IPS-18a (cell line): ENCODE measurements at regions not wholly inside any gene's neighbourhood (a gene's known extent, or its start where the extent isn't known, plus 50 kb on each side); places are given as distances from the start of the nearest gene placed in this dataset.

ENCODE experiments used
- H3K27ac ChIP-seq: one replicate; pipeline ENCODE4 v1.5.1; 2013; ENCODE audit warnings: low read length
- H3K27me3 ChIP-seq: one replicate; pipeline ENCODE4 v1.6.1; 2013; ENCODE audit warnings: mild to moderate bottlenecking, low read length; ENCODE audit not compliant: control insufficient read depth, insufficient read depth
- H3K36me3 ChIP-seq: one replicate; pipeline ENCODE4 v1.6.1; 2013; ENCODE audit warnings: low read depth, low read length; ENCODE audit not compliant: control insufficient read depth
- H3K4me1 ChIP-seq: one replicate; pipeline ENCODE4 v1.6.1; 2013; ENCODE audit warnings: low read depth, low read length; ENCODE audit not compliant: control insufficient read depth
- H3K4me3 ChIP-seq: one replicate; pipeline ENCODE4 v1.5.1; 2013; ENCODE audit warnings: low read length
- H3K9ac ChIP-seq: one replicate; pipeline ENCODE4 v1.6.1; 2013; ENCODE audit warnings: mild to moderate bottlenecking, low read length, moderate library complexity
- H3K9me3 ChIP-seq: one replicate; pipeline ENCODE4 v1.6.1; 2013; ENCODE audit warnings: low read depth, low read length; ENCODE audit not compliant: control insufficient read depth

DNA sequence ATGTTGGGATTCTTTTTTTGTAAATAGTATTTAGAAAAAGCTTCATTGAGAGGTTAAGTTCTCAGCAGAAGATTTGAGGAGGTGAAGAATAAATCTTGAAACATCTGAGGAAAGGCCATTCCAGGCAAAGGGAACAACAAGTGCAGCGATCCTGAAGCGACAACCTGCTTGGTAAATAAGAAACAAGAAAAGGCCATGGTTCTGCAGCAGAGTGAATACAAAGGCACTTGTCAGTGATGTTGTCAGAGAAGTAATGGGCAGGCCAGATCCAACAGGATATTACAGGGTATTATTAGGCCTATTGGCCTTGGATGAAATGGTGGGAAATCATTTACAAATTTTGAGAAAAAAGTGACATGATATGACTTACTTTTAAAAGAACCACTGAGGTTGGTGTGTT is 960.0 kb downstream of the PLA2G4A start:
- no peak overlapping the region for H3K4me3 ChIP-seq
- H3K4me1 ChIP-seq, result peaks cover 4% of the 10 kb centered on the region
- no peaks in the 10 kb centered on the region for H3K36me3 ChIP-seq
- no peaks in the 10 kb centered on the region for H3K27me3 ChIP-seq
- H3K27ac ChIP-seq, result no peak overlapping the region
- no peak overlapping the region for H3K9ac ChIP-seq
- H3K9me3 ChIP-seq, result no peaks in the 10 kb centered on the region

DNA sequence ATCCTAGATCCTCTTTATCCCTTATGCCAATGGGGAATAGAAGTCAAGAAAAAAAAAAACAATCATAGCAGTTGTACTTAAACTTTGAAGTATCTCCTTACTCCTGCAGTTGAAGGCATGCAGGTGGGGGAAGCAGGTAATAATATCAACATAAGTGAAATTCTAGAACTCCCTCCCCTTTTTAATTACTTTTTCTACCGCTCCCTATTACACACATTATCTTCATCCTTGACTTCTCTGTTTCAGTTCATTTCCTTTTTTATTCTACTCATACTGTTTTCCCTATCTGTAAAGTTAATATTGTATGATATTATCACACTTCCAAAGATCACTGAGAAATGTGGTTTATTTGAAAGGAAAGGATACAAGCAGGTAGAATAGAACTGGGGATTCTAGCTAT is 962.0 kb downstream of the PLA2G4A start:
- Histone ChIP-seq H3K4me3 (no peak overlapping the region), H3K36me3 (no peaks in the 10 kb centered on the region), H3K27me3 (no peaks in the 10 kb centered on the region), H3K4me1 (peaks cover 11% of the 10 kb centered on the region), H3K9ac (no peak overlapping the region), H3K9me3 (no peaks in the 10 kb centered on the region), H3K27ac (no peak overlapping the region)

DNA sequence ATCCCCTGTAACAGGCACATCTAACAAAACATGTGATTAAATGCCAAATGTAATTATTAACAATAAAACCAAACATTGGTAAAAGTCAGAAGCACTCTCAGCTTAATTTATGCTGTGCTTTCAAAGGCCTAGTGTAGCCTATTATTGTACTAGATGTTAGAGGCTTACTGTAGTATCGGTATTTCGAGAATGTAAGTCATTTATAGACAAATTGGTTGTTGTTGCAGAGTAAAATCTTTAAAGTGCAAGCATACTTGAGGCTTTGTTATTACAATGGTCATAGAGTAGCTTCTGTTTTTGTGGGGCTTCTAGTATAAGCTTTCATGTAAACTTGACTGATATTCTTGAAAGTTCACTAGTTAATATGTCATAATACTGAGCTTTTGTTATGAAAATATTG is 965.8 kb downstream of the PLA2G4A start:
- H3K4me3 ChIP-seq, result no peak overlapping the region
- H3K27ac ChIP-seq, result no peak overlapping the region
- no peak overlapping the region for H3K9ac ChIP-seq
- H3K4me1 ChIP-seq, result peaks cover 11% of the 10 kb centered on the region
- no peaks in the 10 kb centered on the region for H3K27me3 ChIP-seq
- H3K36me3 ChIP-seq, result no peaks in the 10 kb centered on the region
- no peaks in the 10 kb centered on the region for H3K9me3 ChIP-seq

DNA sequence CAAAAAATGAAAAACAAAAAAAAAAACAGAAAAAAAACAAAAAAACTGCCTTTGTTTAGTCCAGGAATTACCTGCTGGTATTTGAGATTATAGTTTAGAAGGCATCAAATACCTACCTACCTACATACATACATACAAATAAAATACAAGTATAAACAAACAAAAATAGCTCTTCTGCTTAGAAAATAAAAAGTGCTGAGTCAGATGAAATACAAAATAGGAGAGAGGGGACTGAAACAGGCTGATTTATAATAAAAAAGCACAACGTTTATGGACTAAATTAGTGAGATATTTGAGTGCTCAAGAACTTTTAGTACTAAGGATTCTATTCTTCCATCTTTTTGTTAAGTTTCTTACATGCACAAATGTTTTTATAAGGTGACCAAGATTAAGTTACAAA is 980.8 kb downstream of the PLA2G4A start:
- no peaks in the 10 kb centered on the region for H3K27me3 ChIP-seq
- peaks cover 3% of the 10 kb centered on the region for H3K9me3 ChIP-seq

DNA sequence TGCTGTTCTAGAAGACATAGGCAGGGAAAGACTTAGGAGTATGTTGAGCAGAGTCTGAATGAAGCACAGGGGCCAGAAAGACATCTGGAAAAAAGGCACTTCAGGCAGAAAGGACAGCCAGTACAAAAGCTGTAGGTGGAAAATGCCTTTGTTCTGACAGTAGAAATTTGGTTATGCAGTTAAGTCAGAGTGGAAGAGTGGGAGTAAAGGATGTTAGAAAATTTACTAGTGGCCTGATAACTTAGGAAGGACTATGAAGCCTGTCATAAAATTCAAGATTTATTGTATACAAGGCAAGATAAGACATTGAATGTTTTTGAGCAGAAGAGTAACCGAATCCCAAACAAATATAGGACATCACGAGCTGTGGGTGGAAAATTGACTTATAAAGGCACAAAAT is 987.9 kb downstream of the PLA2G4A start:
- Histone ChIP-seq H3K4me1 (no peaks in the 10 kb centered on the region), H3K27me3 (no peaks in the 10 kb centered on the region), H3K4me3 (no peak overlapping the region), H3K9ac (no peak overlapping the region), H3K36me3 (no peaks in the 10 kb centered on the region), H3K27ac (no peak overlapping the region), H3K9me3 (no peaks in the 10 kb centered on the region)

More for the DNA sequence above, 980.8 kb downstream of the PLA2G4A start:
- H3K4me1 ChIP-seq, result no peaks in the 10 kb centered on the region
- no peak overlapping the region for H3K9ac ChIP-seq
- H3K36me3 ChIP-seq, result no peaks in the 10 kb centered on the region
- no peak overlapping the region for H3K27ac ChIP-seq
- H3K4me3 ChIP-seq, result no peak overlapping the region

DNA sequence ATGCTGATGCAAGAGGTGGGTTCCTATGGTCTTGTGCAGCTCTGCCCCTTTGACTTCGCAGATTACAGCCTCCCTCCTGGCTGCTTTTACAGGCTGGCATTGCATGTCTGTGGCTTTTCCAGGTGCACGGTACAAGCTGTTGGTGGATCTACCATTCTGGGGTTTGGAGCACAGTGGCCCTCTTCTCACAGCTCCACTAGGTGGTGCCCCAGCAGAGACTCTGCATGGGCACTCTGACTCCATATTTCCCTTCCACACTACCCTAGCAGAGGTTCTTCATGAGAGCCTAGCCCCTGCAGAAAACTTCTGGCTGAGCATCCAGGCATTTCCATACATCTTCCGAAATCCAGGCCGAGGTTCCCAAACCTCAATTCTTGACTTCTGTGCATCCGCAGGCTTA is 989.0 kb downstream of the PLA2G4A start:
- H3K4me3 ChIP-seq, result no peak overlapping the region
- no peaks in the 10 kb centered on the region for H3K4me1 ChIP-seq
- H3K27ac ChIP-seq, result no peak overlapping the region
- no peaks in the 10 kb centered on the region for H3K9me3 ChIP-seq
- H3K27me3 ChIP-seq, result no peaks in the 10 kb centered on the region
- H3K9ac ChIP-seq, result no peak overlapping the region
- no peaks in the 10 kb centered on the region for H3K36me3 ChIP-seq

DNA sequence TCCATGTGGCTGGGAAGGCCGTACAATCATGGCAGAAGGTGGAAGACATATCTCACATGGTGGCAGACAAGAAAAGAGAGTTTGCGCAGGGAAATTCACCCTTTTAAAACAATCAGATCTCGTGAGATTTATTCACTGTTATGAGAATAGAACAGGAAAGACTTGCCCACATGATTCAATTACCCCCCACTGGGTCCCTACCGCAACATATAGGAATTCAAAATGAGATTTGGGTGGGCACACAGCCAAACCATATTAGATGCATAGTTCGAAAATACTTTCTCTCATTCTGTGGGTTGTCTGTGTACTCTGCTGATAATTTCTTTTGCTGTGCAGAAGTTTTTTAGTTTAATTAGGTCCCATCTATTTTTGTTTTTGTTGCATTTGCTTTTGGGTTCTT is 990.3 kb downstream of the PLA2G4A start:
- Histone ChIP-seq H3K9ac (no peak overlapping the region), H3K4me3 (no peak overlapping the region), H3K27ac (no peak overlapping the region), H3K9me3 (no peaks in the 10 kb centered on the region), H3K36me3 (no peaks in the 10 kb centered on the region), H3K4me1 (no peaks in the 10 kb centered on the region), H3K27me3 (no peaks in the 10 kb centered on the region)

DNA sequence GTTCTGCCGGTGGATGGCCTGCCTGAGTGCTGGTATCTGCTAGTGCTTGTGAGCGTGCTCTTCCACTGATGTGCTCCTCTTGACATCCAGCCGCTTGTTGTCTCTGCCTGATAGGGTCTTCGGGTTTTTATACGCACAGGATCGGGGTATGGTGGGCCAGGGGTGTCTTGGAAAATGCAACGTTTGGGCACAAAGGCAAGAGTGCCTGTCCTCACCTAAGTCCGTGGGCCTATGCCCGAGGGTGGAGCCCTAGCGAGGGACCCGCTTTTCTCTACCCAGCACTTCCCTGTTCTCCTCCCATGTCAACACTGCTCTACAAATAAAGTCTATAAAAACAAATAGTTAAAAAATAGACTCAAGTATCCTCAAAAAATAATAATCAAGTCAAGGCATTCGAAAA is 1007.8 kb downstream of the PLA2G4A start:
- Histone ChIP-seq H3K4me3 (no peak overlapping the region), H3K9me3 (peaks cover 3% of the 10 kb centered on the region), H3K36me3 (no peaks in the 10 kb centered on the region), H3K27ac (no peak overlapping the region), H3K4me1 (no peaks in the 10 kb centered on the region), H3K9ac (no peak overlapping the region), H3K27me3 (no peaks in the 10 kb centered on the region)

DNA sequence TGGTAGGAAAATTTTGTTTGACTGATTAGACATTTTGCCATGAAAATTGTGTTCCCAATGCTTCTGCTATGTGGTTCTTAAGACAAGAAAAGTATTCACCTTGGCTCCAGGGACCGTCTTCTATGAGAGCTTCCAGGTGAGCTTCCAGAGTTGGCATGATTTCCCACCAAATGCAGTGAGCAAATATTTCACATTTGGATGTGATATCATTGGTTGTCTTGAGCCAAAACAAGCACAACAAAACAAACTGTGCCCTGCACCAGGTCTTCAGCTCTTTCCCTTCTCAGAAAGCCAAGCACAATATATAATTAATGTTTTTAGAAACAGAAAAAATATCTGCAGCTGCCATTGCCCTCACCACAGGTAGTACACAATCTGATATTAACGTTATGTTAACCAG is 1009.0 kb downstream of the PLA2G4A start:
- no peak overlapping the region for H3K9ac ChIP-seq
- no peak overlapping the region for H3K4me3 ChIP-seq
- H3K27me3 ChIP-seq, result no peaks in the 10 kb centered on the region
- H3K36me3 ChIP-seq, result no peaks in the 10 kb centered on the region
- no peaks in the 10 kb centered on the region for H3K4me1 ChIP-seq
- peaks cover 10% of the 10 kb centered on the region for H3K9me3 ChIP-seq
- H3K27ac ChIP-seq, result no peak overlapping the region

DNA sequence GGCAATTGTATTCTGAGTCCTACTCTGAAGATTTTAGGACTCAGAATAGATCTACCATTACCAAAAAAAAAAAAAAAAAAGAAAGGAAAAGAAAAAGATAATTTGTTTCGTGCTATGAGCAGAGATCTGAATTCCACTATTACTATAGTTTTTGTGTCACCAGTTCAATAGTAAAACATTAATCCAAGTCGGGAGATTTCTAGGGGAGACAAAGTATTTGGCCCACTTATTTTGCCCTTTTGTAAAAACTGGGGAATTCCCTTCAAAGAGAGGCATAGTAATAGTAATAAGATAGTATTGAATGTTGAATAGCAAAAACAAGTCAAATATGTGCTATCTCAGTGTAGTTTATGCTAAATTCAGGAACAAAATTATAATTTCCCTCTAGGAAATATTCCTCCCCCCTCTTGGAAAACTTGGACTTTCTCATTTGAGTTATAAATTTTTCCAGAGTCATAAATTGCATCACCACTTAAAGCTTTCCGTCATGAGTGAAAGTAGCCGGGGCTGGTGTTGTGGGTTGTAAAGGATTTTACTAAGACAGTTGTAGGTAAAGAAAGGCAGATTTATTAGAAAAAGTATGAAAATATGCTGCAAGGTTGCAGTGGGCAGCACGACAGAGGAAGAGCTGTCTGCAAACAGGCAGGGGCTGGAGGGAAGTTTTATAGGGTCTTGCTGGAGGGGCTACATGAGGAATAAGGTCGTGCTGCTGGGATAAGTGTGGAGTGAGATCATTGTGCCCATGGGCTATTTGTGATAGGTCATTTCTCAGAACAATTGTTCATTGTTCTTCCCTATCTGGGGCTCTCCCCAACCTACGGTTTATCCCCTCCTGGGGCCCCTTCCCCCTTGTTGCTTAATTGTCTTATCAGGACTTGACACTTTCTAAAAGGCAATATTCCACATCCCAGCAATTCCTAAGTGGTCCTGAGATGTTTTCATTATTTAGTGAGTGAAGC is 1009.9 kb downstream of the PLA2G4A start:
- Histone ChIP-seq H3K4me1 (no peaks in the 10 kb centered on the region), H3K9ac (no peak overlapping the region), H3K27me3 (no peaks in the 10 kb centered on the region), H3K4me3 (no peak overlapping the region), H3K27ac (no peak overlapping the region), H3K9me3 (peaks cover 12% of the 10 kb centered on the region), H3K36me3 (no peaks in the 10 kb centered on the region)

DNA sequence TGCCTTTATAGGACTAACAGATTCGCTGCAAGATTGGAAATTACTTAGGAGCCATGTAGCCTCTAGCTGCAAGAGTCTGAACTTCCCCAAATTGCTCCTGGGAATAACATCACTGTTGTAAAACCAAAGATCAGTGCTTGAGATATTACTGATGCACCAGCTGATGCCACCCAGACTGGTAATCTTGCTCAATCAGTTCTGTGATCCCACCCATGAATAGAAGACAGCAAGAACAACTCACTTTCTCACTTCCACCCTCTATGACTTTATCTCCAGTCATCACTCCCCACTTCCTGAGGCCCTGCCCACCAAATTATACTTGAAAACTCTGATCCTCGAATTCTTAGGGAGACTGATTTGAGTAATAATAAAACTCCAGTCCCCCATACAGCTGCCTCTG is 1011.1 kb downstream of the PLA2G4A start:
- no peak overlapping the region for H3K9ac ChIP-seq
- no peaks in the 10 kb centered on the region for H3K4me1 ChIP-seq
- no peak overlapping the region for H3K27ac ChIP-seq
- H3K27me3 ChIP-seq, result no peaks in the 10 kb centered on the region
- H3K4me3 ChIP-seq, result no peak overlapping the region
- H3K9me3 ChIP-seq, result peaks cover 9% of the 10 kb centered on the region
- no peaks in the 10 kb centered on the region for H3K36me3 ChIP-seq

DNA sequence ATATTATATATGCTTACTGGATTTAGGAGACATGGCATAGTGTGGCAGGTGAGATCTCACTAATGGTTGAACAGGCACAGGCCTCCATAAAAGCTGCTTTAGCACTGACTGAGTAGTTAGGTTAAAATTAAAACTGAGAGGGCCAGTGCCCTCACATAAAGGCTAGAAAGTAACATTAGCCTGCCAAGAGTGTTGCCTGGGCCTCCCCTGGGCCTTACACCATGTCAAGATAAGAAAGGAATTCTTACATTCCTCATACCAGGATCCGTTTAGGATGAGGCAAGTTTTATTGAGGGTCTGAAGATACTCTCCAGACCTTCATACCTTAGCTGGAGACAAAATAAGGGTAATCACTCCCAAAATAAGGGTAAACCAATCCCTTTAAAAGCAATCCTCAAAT is 1011.8 kb downstream of the PLA2G4A start:
- no peaks in the 10 kb centered on the region for H3K36me3 ChIP-seq
- H3K4me1 ChIP-seq, result no peaks in the 10 kb centered on the region
- no peaks in the 10 kb centered on the region for H3K27me3 ChIP-seq

More for the DNA sequence above, 1011.8 kb downstream of the PLA2G4A start:
- Histone ChIP-seq H3K27ac (no peak overlapping the region), H3K9me3 (peaks cover 9% of the 10 kb centered on the region), H3K9ac (no peak overlapping the region), H3K4me3 (no peak overlapping the region)
